NB4 (cell line): ENCODE measurements at regions not wholly inside any gene's neighbourhood (a gene's known extent, or its start where the extent isn't known, plus 50 kb on each side); places are given as distances from the start of the nearest gene placed in this dataset.

ENCODE experiments used
- DNase-seq: peaks from one replicate; pipeline ENCODE4 v3.0.0; 2010; ENCODE audit warnings: low read depth
- H3K4me3 ChIP-seq: one replicate; pipeline ENCODE4 v1.5.1; 2011; ENCODE audit warnings: mild to moderate bottlenecking, low read depth, low read length, moderate library complexity
- CTCF ChIP-seq: IDR thresholded peaks from one replicate; pipeline ENCODE4 v1.5.1; 2012; ENCODE audit warnings: low read depth, low read length
- MYC ChIP-seq: IDR thresholded peaks from 2 replicates; pipeline ENCODE4 v1.6.1; 2011; ENCODE audit warnings: low read depth, low read length
- POLR2A ChIP-seq: IDR thresholded peaks from 2 replicates; pipeline ENCODE4 v1.6.1; 2011; ENCODE audit warnings: mild to moderate bottlenecking; ENCODE audit not compliant: insufficient read length; ENCODE audit errors: extremely low read depth
- TF ChIP-seq, protein P1 (sequence below): IDR thresholded peaks from 2 replicates; pipeline ENCODE4 v1.6.1; 2011; ENCODE audit warnings: low read depth, low read length

GRCh38 chr3:59320080-59320479 is 270.3 kb upstream of the CFAP20DC start:
- TF ChIP-seq, protein P1, sequence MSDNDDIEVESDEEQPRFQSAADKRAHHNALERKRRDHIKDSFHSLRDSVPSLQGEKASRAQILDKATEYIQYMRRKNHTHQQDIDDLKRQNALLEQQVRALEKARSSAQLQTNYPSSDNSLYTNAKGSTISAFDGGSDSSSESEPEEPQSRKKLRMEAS: no peak
- TF ChIP-seq MYC: no peak
- no peak for TF ChIP-seq CTCF
- no peak for TF ChIP-seq POLR2A
- DNase-seq: no peak
- no peak overlapping the region for H3K4me3 ChIP-seq

GRCh38 chr3:59319442-59319841 is 269.6 kb upstream of the CFAP20DC start:
- DNase-seq: no peak
- TF ChIP-seq, protein P1: no peak
- TF ChIP-seq CTCF (no peak), MYC (no peak), POLR2A (no peak)
- no peak overlapping the region for H3K4me3 ChIP-seq

GRCh38 chr3:59318881-59319280 is 269.1 kb upstream of the CFAP20DC start:
- no peak overlapping the region for H3K4me3 ChIP-seq
- no peak for DNase-seq
- no peak for TF ChIP-seq MYC
- TF ChIP-seq POLR2A: no peak
- TF ChIP-seq, protein P1: no peak
- no peak for TF ChIP-seq CTCF

DNA sequence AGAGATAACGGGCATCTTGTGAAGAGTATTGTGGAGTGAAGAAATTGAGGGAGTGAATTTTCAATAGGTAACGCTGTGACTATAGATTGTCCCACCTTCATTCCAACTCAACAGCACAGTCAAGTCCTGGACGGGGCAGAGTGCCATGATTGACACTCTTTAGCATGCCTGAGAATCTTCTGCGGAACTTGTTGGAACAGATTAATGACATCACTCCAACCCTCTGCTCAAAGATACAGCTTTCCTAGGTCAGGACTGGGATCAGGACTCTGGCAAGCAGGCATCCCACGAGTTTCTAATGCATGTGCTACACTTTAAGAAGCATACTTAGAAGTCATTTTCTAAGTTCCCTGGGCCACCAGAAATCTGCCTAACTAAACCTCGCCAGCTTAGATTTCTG is 267.6 kb upstream of the CFAP20DC start:
- no peak overlapping the region for H3K4me3 ChIP-seq
- no peak for TF ChIP-seq POLR2A
- TF ChIP-seq MYC: no peak
- no peak for TF ChIP-seq CTCF
- TF ChIP-seq, protein P1: no peak
- DNase-seq: no peak

DNA sequence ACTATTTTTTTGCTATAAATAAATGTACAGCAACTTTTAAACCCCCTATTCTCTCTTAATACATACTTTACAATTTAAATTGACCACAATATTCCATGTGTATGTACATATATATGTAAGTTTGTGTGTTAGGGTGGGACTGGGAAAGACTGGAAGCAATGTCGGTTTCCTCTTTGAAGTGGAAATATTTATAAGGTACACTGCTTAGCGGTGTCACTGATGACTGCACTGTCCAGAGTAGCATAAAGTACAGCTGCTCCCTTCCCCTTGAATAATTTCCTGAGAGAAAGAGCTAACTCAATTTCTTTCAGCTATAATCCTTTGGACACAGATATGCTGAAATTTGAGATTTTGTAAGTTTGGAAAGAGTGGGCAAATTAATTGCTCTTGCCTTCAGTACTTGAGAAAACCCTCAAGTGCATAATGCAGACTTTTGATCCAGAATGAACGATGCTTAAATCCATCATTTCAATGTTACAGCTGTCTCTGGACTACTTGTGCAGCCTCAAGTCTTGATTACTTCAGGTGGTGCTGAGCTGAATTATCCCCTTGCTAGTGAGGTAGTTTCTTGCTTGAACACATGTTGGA is 267.0 kb upstream of the CFAP20DC start:
- TF ChIP-seq MYC (no peak), CTCF (no peak), POLR2A (no peak)
- TF ChIP-seq, protein P1: no peak
- no peak for DNase-seq

GRCh38 chr3:59313365-59313764 is 263.5 kb upstream of the CFAP20DC start:
- peak; percentile 14 for DNase-seq

More for the DNA sequence above, 267.0 kb upstream of the CFAP20DC start:
- no peak overlapping the region for H3K4me3 ChIP-seq

More at GRCh38 chr3:59313365-59313764, 263.5 kb upstream of the CFAP20DC start:
- no peak for TF ChIP-seq POLR2A
- TF ChIP-seq CTCF: peak; percentile 40
- TF ChIP-seq, protein P1: no peak
- no peak for TF ChIP-seq MYC
- no peak overlapping the region for H3K4me3 ChIP-seq
